H9 (cell line): ENCODE measurements at regions not wholly inside any gene's neighbourhood (a gene's known extent, or its start where the extent isn't known, plus 50 kb on each side); places are given as distances from the start of the nearest gene placed in this dataset.

Experiments
- DNase-seq: peaks from one replicate; pipeline ENCODE4 v3.0.0-alpha.2; 2017
- H2AFZ ChIP-seq: one replicate; pipeline ENCODE4 v1.6.1; 2013; ENCODE audit warnings: mild to moderate bottlenecking, low read length, control low read depth, moderate library complexity
- H2AK5ac ChIP-seq: 2 replicates; pipeline ENCODE4 v1.6.1; 2013; ENCODE audit warnings: low read length, control low read depth, mixed read lengths; ENCODE audit not compliant: insufficient read length
- H2BK120ac ChIP-seq: one replicate; pipeline ENCODE4 v1.6.1; 2013; ENCODE audit warnings: low read depth, mild to moderate bottlenecking, low read length, control low read depth, inconsistent platforms; ENCODE audit not compliant: poor library complexity, severe bottlenecking
- H2BK12ac ChIP-seq: 2 replicates; pipeline ENCODE4 v1.6.1; 2013; ENCODE audit warnings: low read length, control low read depth, mixed read lengths, low read depth; ENCODE audit not compliant: insufficient read length
- H2BK15ac ChIP-seq: 2 replicates; pipeline ENCODE4 v1.6.1; 2013; ENCODE audit warnings: low read depth, low read length, control low read depth
- H2BK20ac ChIP-seq: one replicate; pipeline ENCODE4 v1.6.1; 2013; ENCODE audit warnings: low read depth, mild to moderate bottlenecking, low read length, control low read depth, inconsistent platforms; ENCODE audit not compliant: poor library complexity, severe bottlenecking
- H2BK5ac ChIP-seq: 2 replicates; pipeline ENCODE4 v1.6.1; 2013; ENCODE audit warnings: low read length, control low read depth, mixed read lengths; ENCODE audit not compliant: insufficient read length
- H3K14ac ChIP-seq: 2 replicates; pipeline ENCODE4 v1.6.1; 2013; ENCODE audit warnings: low read length, control low read depth; ENCODE audit not compliant: insufficient read depth
- H3K18ac ChIP-seq: 2 replicates; pipeline ENCODE4 v1.6.1; 2013; ENCODE audit warnings: low read depth, mild to moderate bottlenecking, mixed read lengths, low read length, control low read depth; ENCODE audit not compliant: insufficient read length
- H3K23ac ChIP-seq: 2 replicates; pipeline ENCODE4 v1.6.1; 2013; ENCODE audit warnings: low read length, control low read depth, mixed read lengths, low read depth; ENCODE audit not compliant: insufficient read length
- H3K23me2 ChIP-seq: 2 replicates; pipeline ENCODE4 v1.6.1; 2013; ENCODE audit warnings: low read depth, mild to moderate bottlenecking, mixed read lengths, low read length, control low read depth; ENCODE audit not compliant: insufficient read length, poor library complexity, severe bottlenecking
- H3K27ac ChIP-seq: 2 replicates; pipeline ENCODE4 v1.5.1; 2013; ENCODE audit warnings: low read length, control low read depth, mixed read lengths, low read depth; ENCODE audit not compliant: insufficient read length
- H3K27me3 ChIP-seq: 2 replicates; pipeline ENCODE4 v1.6.1; 2013; ENCODE audit warnings: low read length, control low read depth, inconsistent platforms; ENCODE audit not compliant: insufficient read depth
- H3K4ac ChIP-seq: 2 replicates; pipeline ENCODE4 v1.6.1; 2013; ENCODE audit warnings: low read depth, mild to moderate bottlenecking, control low read depth, inconsistent platforms, low read length, moderate library complexity
- H3K4me1 ChIP-seq: 2 replicates; pipeline ENCODE4 v1.6.1; 2013; ENCODE audit warnings: low read length, control low read depth, inconsistent platforms; ENCODE audit not compliant: insufficient read depth
- H3K4me2 ChIP-seq: 2 replicates; pipeline ENCODE4 v1.6.1; 2013; ENCODE audit warnings: low read length, control low read depth, mixed read lengths; ENCODE audit not compliant: insufficient read length, insufficient read depth
- H3K56ac ChIP-seq: 2 replicates; pipeline ENCODE4 v1.6.1; 2013; ENCODE audit warnings: low read depth, mild to moderate bottlenecking, mixed read lengths, low read length, control low read depth; ENCODE audit not compliant: insufficient read length
- H3K79me1 ChIP-seq: 2 replicates; pipeline ENCODE4 v1.6.1; 2013; ENCODE audit warnings: low read depth, mild to moderate bottlenecking, moderate library complexity, low read length, control low read depth, inconsistent platforms; ENCODE audit not compliant: insufficient read depth, poor library complexity, severe bottlenecking
- H3K79me2 ChIP-seq: 2 replicates; pipeline ENCODE4 v1.6.1; 2013; ENCODE audit warnings: low read length, control low read depth, inconsistent platforms; ENCODE audit not compliant: insufficient read depth
- H3K9ac ChIP-seq: 2 replicates; pipeline ENCODE4 v1.6.1; 2013; ENCODE audit warnings: low read length, control low read depth, mixed read lengths; ENCODE audit not compliant: insufficient read length; ENCODE audit errors: extremely low read depth
- H3K9me3 ChIP-seq: one replicate; pipeline ENCODE4 v1.6.1; 2013; ENCODE audit warnings: low read depth, low read length, inconsistent platforms; ENCODE audit not compliant: control insufficient read depth
- H3T11ph ChIP-seq: one replicate; pipeline ENCODE4 v1.6.1; 2013; ENCODE audit warnings: mild to moderate bottlenecking, low read length, control low read depth, inconsistent platforms
- H4K20me1 ChIP-seq: one replicate; pipeline ENCODE4 v1.6.1; 2013; ENCODE audit not compliant: control insufficient read depth, insufficient read length, insufficient read depth
- H4K5ac ChIP-seq: 2 replicates; pipeline ENCODE4 v1.6.1; 2013; ENCODE audit warnings: low read depth, mild to moderate bottlenecking, mixed read lengths, low read length, control low read depth; ENCODE audit not compliant: insufficient read length
- H4K8ac ChIP-seq: replicated peaks from 2 replicates; pipeline ENCODE4 v1.6.1; 2013; ENCODE audit warnings: low read length, control low read depth, mixed read lengths, low read depth; ENCODE audit not compliant: insufficient read length
- H4K91ac ChIP-seq: 2 replicates; pipeline ENCODE4 v1.6.1; 2013; ENCODE audit warnings: low read depth, mild to moderate bottlenecking, moderate library complexity, mixed read lengths, low read length, control low read depth; ENCODE audit not compliant: insufficient read length
- H3K27ac Mint-ChIP-seq, 3 experiments: 2 replicates in 2 of 3; 3 replicates in 1 of 3; pipeline ENCODE4 v1.8.0; 2020 to 2021; ENCODE audit warnings: mixed read lengths in 3 of 3, mild to moderate bottlenecking in 1 of 3, moderate library complexity in 1 of 3
- H3K27me3 Mint-ChIP-seq: 2 replicates; pipeline ENCODE4 v1.8.0; 2021; ENCODE audit warnings: low read depth, mild to moderate bottlenecking, moderate library complexity, mixed read lengths
- H3K36me3 Mint-ChIP-seq, 3 experiments: 2 replicates in 2 of 3; 3 replicates in 1 of 3; pipeline ENCODE4 v1.8.0; 2020 to 2021; ENCODE audit warnings: low read depth in 3 of 3, mixed read lengths in 3 of 3; ENCODE audit not compliant: insufficient read depth in 1 of 3
- H3K4me1 Mint-ChIP-seq, 2 experiments: 2 replicates each; pipeline ENCODE4 v1.8.0; 2020; ENCODE audit warnings: mixed read lengths in 2 of 2
- H3K4me3 Mint-ChIP-seq, 2 experiments: 2 replicates in 1 of 2; 3 replicates in 1 of 2; pipeline ENCODE4 v1.8.0; 2020 to 2021; ENCODE audit warnings: mild to moderate bottlenecking in 2 of 2, mixed read lengths in 2 of 2, moderate library complexity in 1 of 2
- H3K9me3 Mint-ChIP-seq, 2 experiments: 2 replicates in 1 of 2; 3 replicates in 1 of 2; pipeline ENCODE4 v1.8.0; 2020; ENCODE audit warnings: mild to moderate bottlenecking in 2 of 2, mixed read lengths in 2 of 2, moderate library complexity in 1 of 2
- WGBS: extraction: QIAGEN DNeasy Blood & Tissue Kit; methylation state at CpG from one replicate; pipeline ENCODE4 v1.1.7; 2013; ENCODE audit warnings: missing lambda C conversion rate, low lambda C conversion rate, mixed read lengths; ENCODE audit not compliant: insufficient read length; ENCODE audit errors: extremely low coverage; 5-methylcytosine and 5-hydroxymethylcytosine counted together
- TF ChIP-seq, protein P1 (sequence below): fragments of 200-600 bp; sonication (generic); conservative IDR thresholded peaks from 3 replicates; pipeline ENCODE4 v1.8.0; 2021; ENCODE audit warnings: antibody characterized with exemption, mild to moderate bottlenecking

DNA sequence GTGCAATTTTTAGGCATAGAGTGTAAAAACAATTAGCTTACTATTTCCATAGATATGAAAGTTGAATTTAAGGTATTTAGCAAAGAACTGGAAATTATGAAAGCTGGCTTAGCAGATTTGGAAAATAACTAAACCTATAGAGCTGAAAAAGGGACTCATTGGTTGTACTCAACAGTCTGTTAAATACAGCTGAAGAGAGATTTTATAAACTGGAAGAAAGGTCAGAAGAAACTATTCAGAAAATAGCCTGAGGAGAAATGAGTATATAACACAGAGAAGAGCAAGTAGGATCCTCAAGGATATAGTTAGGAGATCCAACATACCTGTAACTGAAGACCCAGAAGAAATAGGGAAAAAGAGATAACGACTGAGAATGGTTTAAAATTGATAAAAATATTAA is 97.6 kb upstream of the SLIT3 start:
- H3K27me3 Mint-ChIP-seq = no peaks in the 10 kb centered on the region
- no peaks in the 10 kb centered on the region for H3K9me3 ChIP-seq
- no peak overlapping the region for H3K23ac ChIP-seq
- H2BK12ac ChIP-seq = no peak overlapping the region
- no peak overlapping the region for H2BK15ac ChIP-seq
- no peak for DNase-seq
- no peak overlapping the region for H3K56ac ChIP-seq
- H3K79me1 ChIP-seq = no peaks in the 10 kb centered on the region
- no peak overlapping the region for H3K27ac ChIP-seq
- no peak overlapping the region for H2AK5ac ChIP-seq
- H2BK120ac ChIP-seq = no peak overlapping the region
- H4K91ac ChIP-seq = no peak overlapping the region
- H3K79me2 ChIP-seq = no peaks in the 10 kb centered on the region
- H3T11ph ChIP-seq = no peak overlapping the region
- peaks cover 16 to 21% of the 10 kb centered on the region in 2 experiments for H3K9me3 Mint-ChIP-seq
- H3K18ac ChIP-seq = no peak overlapping the region
- H3K4me3 Mint-ChIP-seq = no peak overlapping the region
- H3K27me3 ChIP-seq = no peaks in the 10 kb centered on the region
- no peak overlapping the region for H3K27ac Mint-ChIP-seq
- H3K4me1 ChIP-seq = no peaks in the 10 kb centered on the region
- H4K20me1 ChIP-seq = no peaks in the 10 kb centered on the region
- no peak overlapping the region for H2AFZ ChIP-seq
- WGBS = no CpG with 5 or more reads among the region's 1 CpG
- peaks cover 0 to 7% (median 0%) of the 10 kb centered on the region in 3 experiments; a peak in 4 of 7 replicates for H3K36me3 Mint-ChIP-seq
- H3K4me1 Mint-ChIP-seq = peaks cover 4% of the 10 kb centered on the region in 2 experiments; a peak in 3 of 4 replicates
- no peaks in the 10 kb centered on the region for H3K23me2 ChIP-seq
- no peak overlapping the region for H3K9ac ChIP-seq
- H2BK5ac ChIP-seq = no peak overlapping the region
- no peak overlapping the region for H2BK20ac ChIP-seq
- H4K5ac ChIP-seq = no peak overlapping the region
- H4K8ac ChIP-seq = no peak overlapping the region
- H3K4me2 ChIP-seq = no peak overlapping the region
- TF ChIP-seq, protein P1, sequence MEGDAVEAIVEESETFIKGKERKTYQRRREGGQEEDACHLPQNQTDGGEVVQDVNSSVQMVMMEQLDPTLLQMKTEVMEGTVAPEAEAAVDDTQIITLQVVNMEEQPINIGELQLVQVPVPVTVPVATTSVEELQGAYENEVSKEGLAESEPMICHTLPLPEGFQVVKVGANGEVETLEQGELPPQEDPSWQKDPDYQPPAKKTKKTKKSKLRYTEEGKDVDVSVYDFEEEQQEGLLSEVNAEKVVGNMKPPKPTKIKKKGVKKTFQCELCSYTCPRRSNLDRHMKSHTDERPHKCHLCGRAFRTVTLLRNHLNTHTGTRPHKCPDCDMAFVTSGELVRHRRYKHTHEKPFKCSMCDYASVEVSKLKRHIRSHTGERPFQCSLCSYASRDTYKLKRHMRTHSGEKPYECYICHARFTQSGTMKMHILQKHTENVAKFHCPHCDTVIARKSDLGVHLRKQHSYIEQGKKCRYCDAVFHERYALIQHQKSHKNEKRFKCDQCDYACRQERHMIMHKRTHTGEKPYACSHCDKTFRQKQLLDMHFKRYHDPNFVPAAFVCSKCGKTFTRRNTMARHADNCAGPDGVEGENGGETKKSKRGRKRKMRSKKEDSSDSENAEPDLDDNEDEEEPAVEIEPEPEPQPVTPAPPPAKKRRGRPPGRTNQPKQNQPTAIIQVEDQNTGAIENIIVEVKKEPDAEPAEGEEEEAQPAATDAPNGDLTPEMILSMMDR = no peak
- no peak overlapping the region for H3K14ac ChIP-seq
- no peak overlapping the region for H3K4ac ChIP-seq
